Fibroblast of lung (primary cell): ENCODE measurements at regions not wholly inside any gene's neighbourhood (a gene's known extent, or its start where the extent isn't known, plus 50 kb on each side); places are given as distances from the start of the nearest gene placed in this dataset.

Experiments used
- DNase-seq, 2 donors: peaks; one replicate each; pipeline versions ENCODE4 v3.0.0 to v3.0.0-alpha.2; 2010; ENCODE audit warnings: low read depth in 2 of 2
- H2AFZ ChIP-seq: 2 replicates; pipeline ENCODE4 v1.5.1; 2012; ENCODE audit warnings: low read length, control low read depth, inconsistent platforms
- H3K27ac ChIP-seq: 2 replicates; pipeline ENCODE4 v1.5.1; 2011; ENCODE audit warnings: low read length, control low read depth; ENCODE audit not compliant: insufficient read depth
- H3K27me3 ChIP-seq: 2 replicates; pipeline ENCODE4 v1.5.1; 2011; ENCODE audit warnings: mild to moderate bottlenecking, low read length; ENCODE audit not compliant: control insufficient read depth, insufficient read depth
- H3K36me3 ChIP-seq: 2 replicates; pipeline ENCODE4 v1.5.1; 2011; ENCODE audit warnings: low read length; ENCODE audit not compliant: control insufficient read depth, insufficient read depth
- H3K4me1 ChIP-seq: 2 replicates; pipeline ENCODE4 v1.5.1; 2011; ENCODE audit warnings: low read length; ENCODE audit not compliant: control insufficient read depth, insufficient read depth; ENCODE audit errors: extremely low read depth
- H3K4me2 ChIP-seq: 2 replicates; pipeline ENCODE4 v1.5.1; 2011; ENCODE audit warnings: low read length, control low read depth; ENCODE audit not compliant: insufficient read depth; ENCODE audit errors: extremely low read depth
- H3K4me3 ChIP-seq, 4 experiments: fragments of 200-600 bp in 1 of 4; sonication (generic) in 1 of 4; replicated peaks in 1 of 4; 2 replicates each; pipeline ENCODE4 v1.5.1; 2011 to 2016; ENCODE audit warnings: low read length in 4 of 4, low read depth in 3 of 4, mild to moderate bottlenecking in 3 of 4, control low read depth in 2 of 4, inconsistent platforms in 1 of 4, mixed read lengths in 1 of 4; ENCODE audit not compliant: insufficient read depth in 1 of 4; ENCODE audit errors: control extremely low read depth in 1 of 4
- H3K79me2 ChIP-seq: 2 replicates; pipeline ENCODE4 v1.5.1; 2012; ENCODE audit warnings: mild to moderate bottlenecking, low read length, inconsistent platforms; ENCODE audit not compliant: control insufficient read depth, insufficient read depth
- H3K9ac ChIP-seq: 2 replicates; pipeline ENCODE4 v1.5.1; 2011; ENCODE audit warnings: mild to moderate bottlenecking, low read length, control low read depth; ENCODE audit not compliant: insufficient read depth
- H3K9me3 ChIP-seq: 2 replicates; pipeline ENCODE4 v1.5.1; 2012; ENCODE audit warnings: low read depth, low read length; ENCODE audit not compliant: control insufficient read depth, insufficient read depth
- H4K20me1 ChIP-seq: 2 replicates; pipeline ENCODE4 v1.5.1; 2011; ENCODE audit warnings: low read length; ENCODE audit not compliant: control insufficient read depth, insufficient read depth; ENCODE audit errors: extremely low read depth
- EZH2 ChIP-seq: IDR thresholded peaks from 2 replicates; pipeline ENCODE4 v1.5.1; 2012; ENCODE audit warnings: low read length, control low read depth, mild to moderate bottlenecking; ENCODE audit errors: missing control alignments
- TF ChIP-seq, protein P1 (sequence below), 2 donors: IDR thresholded peaks in 1 of 2; conservative IDR thresholded peaks in 1 of 2; 1 replicate in 1 of 2; 2 replicates in 1 of 2; pipeline ENCODE4 v1.5.1; 2011 to 2012; ENCODE audit warnings: low read length in 2 of 2, control low read depth in 1 of 2, inconsistent platforms in 1 of 2, low read depth in 1 of 2, mild to moderate bottlenecking in 1 of 2

DNA sequence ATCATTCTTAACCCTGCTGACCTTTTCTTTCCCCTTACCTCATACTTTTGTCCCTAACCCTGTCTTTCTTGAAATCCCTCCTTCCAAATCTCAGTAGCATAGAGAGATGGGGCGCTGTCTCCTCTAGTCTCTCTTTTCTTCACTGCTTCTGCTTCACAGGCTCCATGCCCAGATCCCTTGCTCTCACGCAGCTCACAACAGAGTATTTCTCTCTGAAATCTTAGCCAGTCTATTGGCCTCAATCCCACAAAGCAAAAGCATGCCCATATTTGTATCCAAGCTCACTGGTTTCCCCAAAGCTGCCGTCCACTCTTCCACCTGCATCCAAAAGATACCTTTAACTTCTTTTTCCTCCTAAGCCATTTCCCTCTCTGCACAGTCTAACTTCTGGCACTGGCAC, 526.8 kb downstream of the PLXDC2 start:
- no peak overlapping the region for H3K4me2 ChIP-seq
- H3K27me3 ChIP-seq: no peaks in the 10 kb centered on the region
- no peak overlapping the region for H3K9ac ChIP-seq
- no peaks in the 10 kb centered on the region for H4K20me1 ChIP-seq
- peak in 1 of 2 donors; percentile 4 for DNase-seq
- no peaks in the 10 kb centered on the region for H3K79me2 ChIP-seq
- H3K9me3 ChIP-seq: no peaks in the 10 kb centered on the region
- H3K36me3 ChIP-seq: no peaks in the 10 kb centered on the region
- no peak overlapping the region for H3K27ac ChIP-seq
- TF ChIP-seq EZH2: no peak
- TF ChIP-seq, protein P1, sequence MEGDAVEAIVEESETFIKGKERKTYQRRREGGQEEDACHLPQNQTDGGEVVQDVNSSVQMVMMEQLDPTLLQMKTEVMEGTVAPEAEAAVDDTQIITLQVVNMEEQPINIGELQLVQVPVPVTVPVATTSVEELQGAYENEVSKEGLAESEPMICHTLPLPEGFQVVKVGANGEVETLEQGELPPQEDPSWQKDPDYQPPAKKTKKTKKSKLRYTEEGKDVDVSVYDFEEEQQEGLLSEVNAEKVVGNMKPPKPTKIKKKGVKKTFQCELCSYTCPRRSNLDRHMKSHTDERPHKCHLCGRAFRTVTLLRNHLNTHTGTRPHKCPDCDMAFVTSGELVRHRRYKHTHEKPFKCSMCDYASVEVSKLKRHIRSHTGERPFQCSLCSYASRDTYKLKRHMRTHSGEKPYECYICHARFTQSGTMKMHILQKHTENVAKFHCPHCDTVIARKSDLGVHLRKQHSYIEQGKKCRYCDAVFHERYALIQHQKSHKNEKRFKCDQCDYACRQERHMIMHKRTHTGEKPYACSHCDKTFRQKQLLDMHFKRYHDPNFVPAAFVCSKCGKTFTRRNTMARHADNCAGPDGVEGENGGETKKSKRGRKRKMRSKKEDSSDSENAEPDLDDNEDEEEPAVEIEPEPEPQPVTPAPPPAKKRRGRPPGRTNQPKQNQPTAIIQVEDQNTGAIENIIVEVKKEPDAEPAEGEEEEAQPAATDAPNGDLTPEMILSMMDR (conservative IDR thresholded peaks at IDR 0.05 in 1 of 2, IDR thresholded peaks at IDR 0.05 in 1 of 2; ENCODE audit: low read depth in 1 of 2, low read length in 2 of 2): no peak
- H3K4me3 ChIP-seq: no peak overlapping the region
- H2AFZ ChIP-seq: no peak overlapping the region
- no peaks in the 10 kb centered on the region for H3K4me1 ChIP-seq
